HCT116 (cell line): ENCODE measurements at regions not wholly inside any gene's neighbourhood (a gene's known extent, or its start where the extent isn't known, plus 50 kb on each side); places are given as distances from the start of the nearest gene placed in this dataset.
A peak's percentile ranks its signal among the peaks of the same experiment; 100 is the strongest.

Experiments
- ATAC-seq: fragments of 200-7000 bp; cut with Tn5 transposase; 2 replicates; pipeline ENCODE4 v1.9.1; 2020; ENCODE audit warnings: mild to moderate bottlenecking, moderate library complexity
- BruUV-seq: library from RNA; stranded (reverse); fragments of 400-500 nt; replicated peaks from 2 replicates; lab custom pipeline; 2021; lab: Mats Ljungman, UMichigan
- CTCF ChIA-PET: fragments of 300-600 bp; sonication (Branson Sonifier 250); formaldehyde crosslinking; loops from one replicate; lab custom pipeline; 2021; ENCODE audit warnings: antibody characterized with exemption; lab: Charles Lee
- POLR2A ChIA-PET: fragments of 300-600, 350-600 bp; sonication (Branson Sonifier 250); formaldehyde crosslinking; loops from one replicate; lab custom pipeline; 2021; ENCODE audit warnings: antibody characterized with exemption; lab: Charles Lee
- RAD21 ChIA-PET, 2 experiments: fragments of 300-600 bp; sonication (Branson Sonifier 250); formaldehyde crosslinking; loops; one replicate each; lab custom pipeline; 2023; ENCODE audit warnings: low total read pairs in 2 of 2; ENCODE audit not compliant: uncharacterized antibody in 2 of 2, unreplicated experiment in 2 of 2, low non-redundant PET in 1 of 2; lab: Charles Lee
- DNase-seq: peaks from one replicate; pipeline ENCODE4 v3.0.0-alpha.2; 2010; ENCODE audit warnings: low read depth, low spot score
- H2AFZ ChIP-seq: fragments of 200-600 bp; shearing (Covaris generic), sonication (generic); 2 replicates; pipeline ENCODE4 v1.6.1; 2017; ENCODE audit warnings: low read depth, mixed run types, mixed read lengths, antibody characterized with exemption, low read length; ENCODE audit not compliant: poor library complexity, severe bottlenecking
- H3K27ac ChIP-seq: 2 replicates; pipeline ENCODE4 v1.5.1; 2012; ENCODE audit warnings: low read depth, low read length
- H3K27me3 ChIP-seq: fragments of 200-600 bp; sonication (generic); 2 replicates; pipeline ENCODE4 v1.6.1; 2016; ENCODE audit warnings: mixed run types, low read length, mixed read lengths; ENCODE audit not compliant: insufficient read depth
- H3K36me3 ChIP-seq, 2 experiments: fragments of 200-500 bp in 1 of 2; fragments of 200-600 bp in 1 of 2; sonication (Bioruptor generic) in 1 of 2; sonication (generic) in 1 of 2; 2 replicates each; pipeline versions ENCODE4 v1.5.1 to v1.6.1; 2014 to 2016; ENCODE audit warnings: low read length in 2 of 2, inconsistent platforms in 1 of 2, mixed read lengths in 1 of 2, mixed run types in 1 of 2; ENCODE audit not compliant: insufficient read depth in 2 of 2, control insufficient read depth in 1 of 2
- H3K4me1 ChIP-seq, 2 experiments: fragments of 200-600 bp in 1 of 2; sonication (generic) in 1 of 2; 2 replicates each; pipeline versions ENCODE4 v1.5.1 to v1.6.1; 2012 to 2017; ENCODE audit warnings: low read length in 2 of 2, inconsistent platforms in 1 of 2, mild to moderate bottlenecking in 1 of 2, mixed read lengths in 1 of 2, mixed run types in 1 of 2, moderate library complexity in 1 of 2; ENCODE audit not compliant: insufficient read depth in 2 of 2, control insufficient read depth in 1 of 2
- H3K4me2 ChIP-seq: fragments of 200-600 bp; sonication (generic); 2 replicates; pipeline ENCODE4 v1.6.1; 2017; ENCODE audit warnings: mixed run types, low read length, mixed read lengths
- H3K4me3 ChIP-seq, 2 experiments: fragments of 200-600 bp in 1 of 2; sonication (generic) in 1 of 2; replicated peaks in 1 of 2; 2 replicates each; pipeline ENCODE4 v1.5.1; 2011 to 2016; ENCODE audit warnings: low read length in 2 of 2, control low read depth in 1 of 2, low read depth in 1 of 2, mild to moderate bottlenecking in 1 of 2, mixed read lengths in 1 of 2, mixed run types in 1 of 2
- H3K79me2 ChIP-seq: fragments of 200-600 bp; sonication (generic); 2 replicates; pipeline ENCODE4 v1.6.1; 2017; ENCODE audit warnings: mild to moderate bottlenecking, mixed run types, low read length, moderate library complexity, mixed read lengths; ENCODE audit not compliant: insufficient read depth
- H3K9ac ChIP-seq: fragments of 200-600 bp; sonication (generic); 2 replicates; pipeline ENCODE4 v1.6.1; 2016; ENCODE audit warnings: low read length, mixed read lengths
- H3K9me2 ChIP-seq: fragments of 200-600 bp; sonication (generic), shearing (Covaris generic); 2 replicates; pipeline ENCODE4 v1.6.1; 2017; ENCODE audit warnings: mixed run types, mild to moderate bottlenecking, moderate library complexity; ENCODE audit not compliant: insufficient read depth
- H3K9me3 ChIP-seq, 2 experiments: fragments of 200-500 bp in 1 of 2; fragments of 200-600 bp in 1 of 2; sonication (Bioruptor generic) in 1 of 2; sonication (generic) in 1 of 2; 2 replicates each; pipeline ENCODE4 v1.6.1; 2014 to 2017; ENCODE audit warnings: low read length in 2 of 2, mixed read lengths in 2 of 2, inconsistent platforms in 1 of 2, low read depth in 1 of 2, mild to moderate bottlenecking in 1 of 2, mixed run types in 1 of 2, moderate library complexity in 1 of 2; ENCODE audit not compliant: control insufficient read depth in 1 of 2, insufficient read depth in 1 of 2
- H4K20me1 ChIP-seq: fragments of 200-600 bp; sonication (generic), shearing (Covaris generic); 2 replicates; pipeline ENCODE4 v1.6.1; 2017; ENCODE audit warnings: mixed run types, mild to moderate bottlenecking, moderate library complexity; ENCODE audit not compliant: insufficient read depth
- EGR1 ChIP-seq: IDR thresholded peaks from 2 replicates; pipeline ENCODE4 v1.6.1; 2012; ENCODE audit warnings: low read depth
- ELF1 ChIP-seq: IDR thresholded peaks from 2 replicates; pipeline ENCODE4 v1.6.1; 2012; ENCODE audit warnings: low read depth, borderline replicate concordance
- EZH2phosphoT487 ChIP-seq: fragments of 200-600 bp; IDR thresholded peaks from 2 replicates; pipeline ENCODE4 v1.6.1; 2018; ENCODE audit warnings: antibody characterized with exemption, borderline replicate concordance
- JUND ChIP-seq: IDR thresholded peaks from 2 replicates; pipeline ENCODE4 v1.6.1; 2012
- POLR2A ChIP-seq: IDR thresholded peaks from 2 replicates; pipeline ENCODE4 v1.7.0; 2011; ENCODE audit warnings: borderline replicate concordance; ENCODE audit not compliant: insufficient read depth, insufficient read length; ENCODE audit errors: extremely low read depth
- POLR2AphosphoS5 ChIP-seq: IDR thresholded peaks from 2 replicates; pipeline ENCODE4 v1.6.1; 2011; ENCODE audit warnings: mild to moderate bottlenecking, low read depth, low read length, moderate library complexity
- RAD21 ChIP-seq: IDR thresholded peaks from 2 replicates; pipeline ENCODE4 v1.6.1; 2012; ENCODE audit warnings: low read depth, mild to moderate bottlenecking
- SIN3A ChIP-seq: IDR thresholded peaks from 2 replicates; pipeline ENCODE4 v1.6.1; 2012; ENCODE audit warnings: low read depth
- TCF7L2 ChIP-seq: IDR thresholded peaks from 2 replicates; pipeline ENCODE4 v1.7.0; 2011; ENCODE audit warnings: borderline replicate concordance, inconsistent platforms; ENCODE audit not compliant: insufficient read depth, insufficient read length; ENCODE audit errors: extremely low read depth
- ZFX ChIP-seq: fragments of 450-650 bp; IDR thresholded peaks from 2 replicates; pipeline ENCODE4 v1.6.1; 2017
- intact Hi-C: fragments of 100-400 bp; cut with micrococcal nuclease; formaldehyde crosslinking; loops from 2 replicates; pipeline ENCODE4 v1.10.0; 2022
- TF ChIP-seq, protein P1 (sequence below), 3 experiments: fragments of 200-600 bp in 1 of 3; sonication (generic) in 1 of 3; IDR thresholded peaks in 2 of 3; conservative IDR thresholded peaks in 1 of 3; 2 replicates each; pipeline ENCODE4 v1.5.1; 2012 to 2017; ENCODE audit warnings: low read depth in 2 of 3, low read length in 2 of 3, antibody characterized with exemption in 1 of 3, borderline replicate concordance in 1 of 3, control low read depth in 1 of 3, mild to moderate bottlenecking in 1 of 3, mixed read lengths in 1 of 3, mixed run types in 1 of 3, moderate library complexity in 1 of 3; ENCODE audit not compliant: insufficient read depth in 1 of 3

- no peak overlapping the region for H3K27ac ChIP-seq
- no TSS peak for BruUV-seq
- POLR2A ChIA-PET: no interaction called here
These were observed 210.4 kb upstream of the ADO start for GRCh38 chr10:62594093-62594520.

More at GRCh38 chr10:62594093-62594520, 210.4 kb upstream of the ADO start:
- H3K9me2 ChIP-seq: no peaks in the 10 kb centered on the region
- H3K27me3 ChIP-seq: no peaks in the 10 kb centered on the region
- H2AFZ ChIP-seq: peak overlapping the region; percentile 48
- no peaks in the 10 kb centered on the region for H3K4me1 ChIP-seq
- H3K4me3 ChIP-seq: no peak overlapping the region
- ATAC-seq: peak; percentile 97
- intact Hi-C loops: loop anchor here (1.0 to 10.0 kb wide), 5 partner anchors 223 to 1173 kb away; partner anchors contain the start of gene EGR2
- H3K9me3 ChIP-seq: no peaks in the 10 kb centered on the region
- no peaks in the 10 kb centered on the region for H3K36me3 ChIP-seq
- no peak for TF ChIP-seq POLR2AphosphoS5
- TF ChIP-seq SIN3A: no peak
- TF ChIP-seq RAD21: peak; percentile 92
- no peak for TF ChIP-seq JUND
- no peak for TF ChIP-seq TCF7L2
- TF ChIP-seq EZH2phosphoT487: no peak
- TF ChIP-seq POLR2A: no peak
- no peak for TF ChIP-seq ZFX
- no peak for TF ChIP-seq EGR1
- TF ChIP-seq ELF1: no peak
- TF ChIP-seq, protein P1, sequence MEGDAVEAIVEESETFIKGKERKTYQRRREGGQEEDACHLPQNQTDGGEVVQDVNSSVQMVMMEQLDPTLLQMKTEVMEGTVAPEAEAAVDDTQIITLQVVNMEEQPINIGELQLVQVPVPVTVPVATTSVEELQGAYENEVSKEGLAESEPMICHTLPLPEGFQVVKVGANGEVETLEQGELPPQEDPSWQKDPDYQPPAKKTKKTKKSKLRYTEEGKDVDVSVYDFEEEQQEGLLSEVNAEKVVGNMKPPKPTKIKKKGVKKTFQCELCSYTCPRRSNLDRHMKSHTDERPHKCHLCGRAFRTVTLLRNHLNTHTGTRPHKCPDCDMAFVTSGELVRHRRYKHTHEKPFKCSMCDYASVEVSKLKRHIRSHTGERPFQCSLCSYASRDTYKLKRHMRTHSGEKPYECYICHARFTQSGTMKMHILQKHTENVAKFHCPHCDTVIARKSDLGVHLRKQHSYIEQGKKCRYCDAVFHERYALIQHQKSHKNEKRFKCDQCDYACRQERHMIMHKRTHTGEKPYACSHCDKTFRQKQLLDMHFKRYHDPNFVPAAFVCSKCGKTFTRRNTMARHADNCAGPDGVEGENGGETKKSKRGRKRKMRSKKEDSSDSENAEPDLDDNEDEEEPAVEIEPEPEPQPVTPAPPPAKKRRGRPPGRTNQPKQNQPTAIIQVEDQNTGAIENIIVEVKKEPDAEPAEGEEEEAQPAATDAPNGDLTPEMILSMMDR (IDR thresholded peaks at IDR 0.05 in 2 of 3, conservative IDR thresholded peaks at IDR 0.05 in 1 of 3; ENCODE audit: borderline replicate concordance in 1 of 3, insufficient read depth in 1 of 3, low read depth in 2 of 3, low read length in 2 of 3): peak; percentile 87 to 96 (median 89)
- H3K79me2 ChIP-seq: no peaks in the 10 kb centered on the region
- no peak overlapping the region for H3K9ac ChIP-seq
- ChIA-PET RAD21 (interaction anchor here (0.6 to 1.4 kb wide), 4 partner anchors 223 to 564 kb away, joined by 3 to 5 read pairs (median 3); no protein-coding TSS in a partner anchor), CTCF (interaction anchor here (0.6 to 2.4 kb wide), 6 partner anchors 17 to 1293 kb away, joined by 3 to 17 read pairs (median 4); no protein-coding TSS in a partner anchor)
- no peak overlapping the region for H3K4me2 ChIP-seq
- peak; percentile 53 for DNase-seq
- no peaks in the 10 kb centered on the region for H4K20me1 ChIP-seq
